PFSK-1 (cell line): ENCODE measurements at regions not wholly inside any gene's neighbourhood (a gene's known extent, or its start where the extent isn't known, plus 50 kb on each side); places are given as distances from the start of the nearest gene placed in this dataset.

Experiments used
- POLR2AphosphoS5 ChIP-seq: IDR thresholded peaks from 2 replicates; pipeline ENCODE4 v1.6.1; 2012; ENCODE audit warnings: low read depth, mild to moderate bottlenecking, control low read depth, low read length, moderate library complexity
- SIN3A ChIP-seq: IDR thresholded peaks from 2 replicates; pipeline ENCODE4 v1.6.1; 2012; ENCODE audit warnings: mild to moderate bottlenecking, low read length, moderate library complexity, borderline replicate concordance; ENCODE audit not compliant: insufficient read depth

GRCh38 chr13:50414640-50415039, 399.4 kb downstream of the KCNRG start:
- no peak for TF ChIP-seq POLR2AphosphoS5
- no peak for TF ChIP-seq SIN3A
